Brain pericyte (primary cell): ENCODE measurements at regions not wholly inside any gene's neighbourhood (a gene's known extent, or its start where the extent isn't known, plus 50 kb on each side); places are given as distances from the start of the nearest gene placed in this dataset.
"Not testable (repeated sequence)": the region's sequence is repeated elsewhere in the genome, so short reads cannot be mapped to it uniquely, and the experiment has no call there.

Experiments used
- DNase-seq: peaks from one replicate; pipeline ENCODE4 v3.0.0-alpha.2; 2012; ENCODE audit warnings: low read depth, low spot score

DNA sequence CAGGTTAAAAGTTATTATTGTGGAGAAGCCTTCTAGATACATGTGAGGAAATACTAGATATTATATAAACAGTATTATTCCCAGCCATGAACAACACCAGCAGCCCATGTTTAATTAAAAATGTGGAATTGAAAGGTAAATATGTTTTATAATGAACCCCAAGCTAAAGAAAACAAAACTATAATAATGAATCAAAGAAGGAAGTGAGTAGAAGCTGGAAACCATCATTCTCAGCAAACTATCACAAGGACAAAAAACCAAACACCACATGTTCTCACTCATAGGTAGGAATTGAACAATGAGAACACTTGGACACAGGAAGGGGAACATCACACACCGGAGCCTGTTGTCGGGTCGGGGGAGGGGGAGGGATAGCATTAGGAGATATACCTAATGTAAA lies 167.6 kb upstream of the CXXC4 start:
- not testable (repeated sequence) for DNase-seq

DNA sequence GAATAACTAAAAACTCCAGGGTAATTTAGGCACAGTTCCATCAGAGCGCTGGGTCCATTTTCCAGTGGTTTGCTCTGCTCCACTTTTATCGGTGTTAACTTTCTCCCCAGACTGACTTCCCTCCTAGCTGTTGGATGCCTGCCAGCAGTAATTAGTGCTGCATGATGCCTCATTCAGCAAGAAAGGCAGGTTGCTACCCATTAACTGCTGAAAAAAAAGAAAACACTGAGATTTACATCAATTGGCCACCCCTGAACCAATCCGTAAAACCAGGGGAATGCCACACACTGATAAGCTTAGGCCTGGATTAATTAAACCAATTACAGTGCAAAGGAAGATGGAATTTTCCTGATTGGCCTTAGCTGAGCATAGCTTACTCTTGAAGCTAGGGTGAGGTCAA lies 182.4 kb upstream of the CXXC4 start:
- DNase-seq, result no peak

- no peak for DNase-seq
Measured at GRCh38 chr4:104682311-104682710, 187.6 kb upstream of the CXXC4 start.

DNA sequence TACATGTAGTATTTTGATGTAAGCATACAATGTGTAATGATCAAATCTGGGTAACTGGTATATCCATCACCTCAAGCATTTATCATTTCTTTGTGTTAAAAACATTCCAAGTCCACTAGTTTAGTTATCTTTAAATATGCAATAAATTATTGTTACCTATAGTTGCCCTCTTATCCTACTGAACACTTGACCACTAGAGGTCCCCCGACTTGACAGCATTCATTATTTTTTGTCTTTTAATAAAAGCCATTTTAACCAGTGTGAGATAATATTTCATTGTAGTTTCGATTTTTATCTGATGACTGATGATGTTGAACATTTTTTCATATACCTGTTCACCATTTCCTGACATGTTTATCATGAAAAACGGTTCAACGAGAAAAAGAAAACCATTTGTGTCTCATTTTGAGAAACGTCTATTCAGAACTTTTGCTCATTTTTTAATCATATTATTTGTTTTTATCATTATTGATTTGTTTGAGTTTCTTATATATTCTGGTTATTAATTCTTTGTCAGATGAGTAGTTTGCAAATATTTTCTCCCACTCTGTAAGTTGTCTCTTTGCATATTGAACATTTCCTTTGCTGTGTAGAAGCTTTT lies 199.0 kb upstream of the CXXC4 start:
- DNase-seq, result no peak

GRCh38 chr4:104716584-104716983 lies 221.9 kb upstream of the CXXC4 start:
- no peak for DNase-seq

- no peak for DNase-seq
Measured at GRCh38 chr4:104719539-104720230, 225.0 kb upstream of the CXXC4 start.

DNA sequence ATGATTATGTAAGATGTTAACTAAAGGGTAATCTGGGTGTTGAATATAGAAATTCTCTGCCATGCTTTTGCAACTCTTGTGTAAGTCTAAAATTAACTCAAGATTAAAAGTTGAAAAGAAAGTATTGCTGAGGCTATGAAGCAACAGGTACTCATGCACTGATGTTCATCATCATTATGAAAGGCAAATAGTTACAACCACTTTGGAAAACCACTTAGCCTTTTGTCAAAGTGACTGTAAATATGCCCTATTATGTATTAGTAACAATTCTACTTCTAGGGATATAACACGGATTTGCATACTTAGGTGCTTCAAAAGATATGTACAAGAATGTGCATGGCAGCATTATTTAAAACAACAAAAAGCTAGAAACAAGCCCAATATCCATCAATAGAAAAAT lies 227.8 kb upstream of the CXXC4 start:
- no peak for DNase-seq

DNA sequence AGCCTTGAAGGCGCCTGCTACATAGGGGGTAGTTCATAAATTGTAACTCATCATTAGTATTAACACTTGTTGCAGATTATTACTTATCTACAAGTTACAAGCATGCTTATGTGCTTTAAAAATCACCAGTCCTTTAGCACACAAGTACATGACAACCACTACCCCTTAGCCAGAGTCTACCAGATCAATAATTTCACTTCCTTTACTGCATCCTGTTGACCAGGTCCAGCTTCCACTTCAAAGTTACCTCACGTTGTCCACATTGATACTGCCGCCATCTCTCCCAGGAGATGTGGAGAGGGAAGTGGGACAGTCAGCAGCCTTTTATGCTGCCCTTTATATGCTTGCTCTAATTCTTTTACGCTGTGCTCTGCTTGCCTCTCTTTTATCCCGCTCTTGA lies 231.3 kb upstream of the CXXC4 start:
- no peak for DNase-seq

DNA sequence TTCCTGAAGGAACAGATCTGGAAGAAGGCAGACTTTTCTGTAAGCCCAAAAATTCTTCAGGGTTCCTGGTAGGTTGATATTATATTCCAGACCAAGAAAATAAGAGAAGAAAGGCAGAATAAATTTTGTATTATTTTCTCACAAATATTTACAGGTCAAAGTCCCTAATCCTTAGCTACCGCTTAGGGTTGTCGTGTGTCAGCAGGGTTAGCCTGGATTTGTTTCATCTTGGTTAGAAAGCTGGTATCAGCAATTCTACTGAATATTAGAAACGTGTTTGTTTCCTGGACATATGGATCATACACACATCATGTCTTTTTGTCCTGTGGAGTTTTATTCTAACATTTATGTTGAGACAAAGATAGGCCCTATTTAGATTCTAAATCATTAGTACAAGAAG lies 232.9 kb upstream of the CXXC4 start:
- DNase-seq, result no peak

GRCh38 chr4:104728380-104729122 lies 233.9 kb upstream of the CXXC4 start:
- peak; percentile 5 for DNase-seq

- no peak for DNase-seq
Measured at GRCh38 chr4:104732766-104733165, 238.1 kb upstream of the CXXC4 start.

GRCh38 chr4:104735174-104735573 lies 240.5 kb upstream of the CXXC4 start:
- no peak for DNase-seq

DNA sequence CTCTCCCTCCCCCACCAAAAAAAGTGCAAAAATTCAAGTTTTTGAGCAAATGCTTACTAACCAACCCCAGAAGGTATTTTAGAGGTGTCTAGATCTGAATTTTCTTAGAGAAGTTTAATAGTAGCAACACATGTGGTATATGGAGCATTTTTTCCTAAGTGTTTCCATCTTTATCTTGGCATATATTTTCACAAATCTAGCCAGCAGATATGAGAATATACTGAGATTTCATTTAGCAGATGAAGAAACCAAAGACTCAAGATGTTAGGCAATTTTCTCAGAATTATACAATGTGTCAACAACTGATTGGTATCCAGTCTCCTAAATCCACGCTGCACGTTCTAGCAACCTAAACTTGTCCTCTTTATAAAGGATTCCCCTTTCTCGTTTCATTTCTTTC lies 245.5 kb upstream of the CXXC4 start:
- no peak for DNase-seq

- no peak for DNase-seq
Measured at GRCh38 chr4:104743215-104743653, 248.5 kb upstream of the CXXC4 start.

- DNase-seq, result no peak
Measured at GRCh38 chr4:104747635-104748034, 252.9 kb upstream of the CXXC4 start.

- no peak for DNase-seq
Measured at GRCh38 chr4:104749062-104749461, 254.4 kb upstream of the CXXC4 start.

DNA sequence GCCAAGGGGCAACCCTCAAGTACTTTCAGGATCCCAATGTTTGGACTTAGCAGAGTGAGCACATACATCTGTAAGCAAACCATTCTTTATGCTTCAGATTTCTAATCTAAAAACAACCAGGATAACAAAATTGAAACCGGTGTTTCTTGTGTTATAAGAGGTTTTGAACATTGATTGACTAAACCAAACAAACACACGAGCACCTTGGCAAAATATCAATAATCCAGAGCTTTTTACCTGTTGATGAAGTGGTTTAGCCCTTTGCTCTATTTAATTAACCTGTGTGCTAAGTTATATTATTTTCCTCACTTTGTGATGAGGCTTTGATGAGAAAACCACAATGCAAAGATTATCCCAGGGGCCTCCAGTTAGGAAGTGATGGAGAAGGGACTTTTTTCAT lies 255.3 kb upstream of the CXXC4 start:
- DNase-seq, result no peak

GRCh38 chr4:104751468-104751867 lies 256.8 kb upstream of the CXXC4 start:
- no peak for DNase-seq

DNA sequence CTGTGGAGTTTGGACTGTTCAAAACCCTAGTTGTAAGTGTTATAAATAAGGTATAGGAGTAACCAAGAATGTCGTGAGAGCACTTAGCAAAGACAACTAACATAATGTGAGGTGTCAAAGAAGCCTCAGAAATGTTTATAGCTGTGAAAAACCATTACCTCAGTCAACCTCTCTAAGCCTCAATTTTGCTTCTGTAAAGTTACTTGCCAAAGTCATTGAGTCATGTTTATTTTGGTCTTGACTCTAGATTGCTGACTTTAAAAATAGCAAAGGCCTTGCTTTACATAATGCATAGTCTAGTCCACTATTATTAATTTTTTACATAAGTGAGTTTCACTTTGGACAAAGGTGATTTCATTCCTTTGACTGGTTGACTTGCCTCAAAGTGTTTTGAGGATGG lies 257.6 kb upstream of the CXXC4 start:
- DNase-seq, result no peak

- DNase-seq, result no peak
Measured at GRCh38 chr4:104756837-104757236, 262.1 kb upstream of the CXXC4 start.

DNA sequence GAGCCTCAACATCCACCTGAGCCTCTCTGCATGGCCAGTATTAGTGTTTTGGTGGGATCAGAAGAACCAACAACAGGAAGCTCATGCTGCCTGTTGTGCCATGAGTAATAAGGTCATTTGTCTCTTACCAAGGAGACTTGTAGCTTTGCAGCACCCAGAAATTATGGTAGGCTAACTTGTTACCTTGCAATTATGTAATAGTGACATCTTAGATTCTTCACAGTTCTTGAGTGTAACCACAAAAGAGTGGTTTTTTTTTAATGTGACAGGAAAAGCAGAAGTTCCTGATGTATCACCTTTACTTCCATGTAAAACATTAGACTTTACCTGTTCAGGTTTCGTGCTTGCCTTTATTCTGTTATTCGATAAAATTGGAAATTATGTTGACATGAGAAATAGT lies 263.9 kb upstream of the CXXC4 start:
- DNase-seq, result no peak

DNA sequence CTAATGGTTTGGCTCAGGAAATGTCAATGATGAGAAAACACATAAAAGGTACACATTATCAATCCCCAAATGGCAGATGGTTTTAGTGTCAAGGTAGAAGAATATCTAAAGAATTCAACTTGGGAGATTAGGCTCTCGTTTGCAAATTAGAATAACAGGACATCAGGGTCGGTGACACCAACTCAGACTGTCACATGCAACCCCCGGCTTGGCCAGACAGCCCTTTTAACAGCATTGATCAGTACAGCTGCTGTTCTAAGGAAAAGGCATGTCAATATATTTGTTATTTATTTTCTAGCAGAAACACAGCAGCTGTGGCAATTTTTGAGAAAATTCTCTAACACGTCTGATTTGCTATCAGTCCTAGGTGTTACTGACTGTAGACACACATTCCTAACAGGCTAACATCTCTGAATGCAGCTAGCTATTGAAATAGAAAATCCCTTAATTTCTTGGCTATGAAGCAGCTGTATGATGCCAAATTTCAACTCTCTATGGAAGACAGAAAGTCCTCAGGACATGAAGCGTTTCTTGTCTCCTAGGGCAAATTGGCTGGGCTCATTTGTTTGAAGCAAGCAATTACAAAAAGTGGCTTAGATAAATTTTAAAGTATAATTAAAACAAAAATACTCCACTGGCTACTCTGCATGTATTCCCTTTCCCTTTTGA lies 269.0 kb upstream of the CXXC4 start:
- no peak for DNase-seq
